ENCODE measurements at regions not wholly inside any gene's neighbourhood (a gene's known extent, or its start where the extent isn't known, plus 50 kb on each side); places are given as distances from the start of the nearest gene placed in this dataset.

DNA sequence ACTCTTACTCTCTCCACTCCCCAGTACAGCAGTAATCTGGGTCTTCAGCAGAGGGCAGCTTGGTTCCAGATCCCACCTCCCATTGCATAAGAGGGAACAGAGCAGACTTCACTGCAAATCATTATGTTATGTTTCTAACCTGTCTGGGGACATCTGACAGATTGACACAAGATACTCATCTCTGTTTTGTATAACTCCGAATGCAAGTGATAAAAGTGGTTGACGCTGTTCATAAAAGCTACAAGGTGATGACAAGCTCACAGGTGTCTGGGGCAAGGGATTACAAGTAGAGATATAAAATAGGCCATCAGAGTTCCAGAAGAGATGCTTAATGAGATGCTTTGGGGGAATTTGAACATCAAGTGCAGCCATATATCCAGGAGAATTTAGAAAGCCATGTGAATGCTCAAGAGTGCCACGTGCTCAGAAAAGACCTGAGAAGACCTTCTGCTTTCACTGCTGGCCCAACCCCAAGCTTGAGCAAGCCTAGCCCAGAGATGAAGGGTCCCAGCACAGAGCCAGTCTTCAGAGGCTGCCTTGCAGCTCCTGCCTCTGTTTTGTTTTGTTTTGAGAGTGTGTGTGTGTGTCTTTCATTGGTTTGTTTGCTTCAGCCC is 80.6 kb downstream of the VSTM2A start:
- DNase-seq, result no peak
